ENCODE measurements at regions not wholly inside any gene's neighbourhood (a gene's known extent, or its start where the extent isn't known, plus 50 kb on each side); places are given as distances from the start of the nearest gene placed in this dataset.
A peak's percentile ranks its signal among the peaks of the same experiment; 100 is the strongest.

DNA sequence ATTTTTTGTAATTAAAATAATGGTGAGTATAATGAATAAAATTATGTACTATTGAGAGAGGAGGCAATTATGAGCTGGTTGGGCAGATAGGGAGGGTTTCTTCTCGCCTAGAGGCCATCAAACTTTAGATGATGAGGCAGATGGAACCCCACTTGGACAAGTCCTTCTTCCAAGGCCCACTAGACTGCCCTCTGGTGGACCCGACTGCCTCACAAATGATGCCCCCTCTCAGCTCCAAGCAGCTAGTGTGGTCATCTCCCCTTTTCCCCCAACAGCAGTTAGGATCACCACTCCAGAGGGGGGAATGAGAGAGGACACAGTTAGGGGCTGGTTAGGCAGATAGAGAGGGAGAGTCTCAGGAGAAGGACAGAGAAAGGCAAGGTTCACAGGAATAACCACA lies 348.0 kb upstream of the CDH18 start:
- Histone ChIP-seq H3K27ac (ENCODE audit: low read depth in 1 of 2, low read length in 1 of 2) (no peak overlapping the region), H3K4me3 (no peak overlapping the region), H3K27me3 (ENCODE audit: control insufficient read depth in 3 of 3, insufficient read depth in 3 of 3, low read length in 2 of 3) (no peaks in the 10 kb centered on the region), H3K9ac (ENCODE audit: insufficient read depth in 1 of 2, low read length in 2 of 2) (no peak overlapping the region), H3K4me1 (ENCODE audit: control insufficient read depth in 5 of 5, insufficient read depth in 5 of 5, low read length in 5 of 5) (no peaks in the 10 kb centered on the region), H3K36me3 (ENCODE audit: control insufficient read depth in 4 of 4, insufficient read depth in 4 of 4, low read length in 4 of 4) (no peaks in the 10 kb centered on the region), H3K9me3 (ENCODE audit: control insufficient read depth in 4 of 4, insufficient read depth in 3 of 4, low read length in 3 of 4) (peaks cover 0 to 2% (median 0%) of the 10 kb centered on the region in 4 donors)
- DNase-seq (no peak), ATAC-seq (ENCODE audit: insufficient read depth, low FRiP score) (no peak)
- TF ChIP-seq, protein P1, sequence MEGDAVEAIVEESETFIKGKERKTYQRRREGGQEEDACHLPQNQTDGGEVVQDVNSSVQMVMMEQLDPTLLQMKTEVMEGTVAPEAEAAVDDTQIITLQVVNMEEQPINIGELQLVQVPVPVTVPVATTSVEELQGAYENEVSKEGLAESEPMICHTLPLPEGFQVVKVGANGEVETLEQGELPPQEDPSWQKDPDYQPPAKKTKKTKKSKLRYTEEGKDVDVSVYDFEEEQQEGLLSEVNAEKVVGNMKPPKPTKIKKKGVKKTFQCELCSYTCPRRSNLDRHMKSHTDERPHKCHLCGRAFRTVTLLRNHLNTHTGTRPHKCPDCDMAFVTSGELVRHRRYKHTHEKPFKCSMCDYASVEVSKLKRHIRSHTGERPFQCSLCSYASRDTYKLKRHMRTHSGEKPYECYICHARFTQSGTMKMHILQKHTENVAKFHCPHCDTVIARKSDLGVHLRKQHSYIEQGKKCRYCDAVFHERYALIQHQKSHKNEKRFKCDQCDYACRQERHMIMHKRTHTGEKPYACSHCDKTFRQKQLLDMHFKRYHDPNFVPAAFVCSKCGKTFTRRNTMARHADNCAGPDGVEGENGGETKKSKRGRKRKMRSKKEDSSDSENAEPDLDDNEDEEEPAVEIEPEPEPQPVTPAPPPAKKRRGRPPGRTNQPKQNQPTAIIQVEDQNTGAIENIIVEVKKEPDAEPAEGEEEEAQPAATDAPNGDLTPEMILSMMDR (IDR thresholded peaks at IDR 0.05; ENCODE audit: control extremely low read depth, extremely low read depth): no peak
- 75 to 84% methylated on average over 2 of the region's 2 CpGs for WGBS, 2 donors

- H3K9me3 ChIP-seq (ENCODE audit: control insufficient read depth in 4 of 4, insufficient read depth in 3 of 4, low read length in 3 of 4): peaks cover 0 to 3% (median 0%) of the 10 kb centered on the region in 4 donors
- no peak overlapping the region for H3K9ac ChIP-seq (ENCODE audit: insufficient read depth in 1 of 2, low read length in 2 of 2)
- H3K27ac ChIP-seq (ENCODE audit: low read depth in 1 of 2, low read length in 1 of 2): no peak overlapping the region
- TF ChIP-seq, protein P1 (IDR thresholded peaks at IDR 0.05; ENCODE audit: control extremely low read depth, extremely low read depth): no peak
- H3K4me3 ChIP-seq: no peak overlapping the region
- ATAC-seq (ENCODE audit: insufficient read depth, low FRiP score) (no peak), DNase-seq (no peak)
- no peaks in the 10 kb centered on the region for H3K4me1 ChIP-seq (ENCODE audit: control insufficient read depth in 5 of 5, insufficient read depth in 5 of 5, low read length in 5 of 5)
- H3K27me3 ChIP-seq (ENCODE audit: control insufficient read depth in 3 of 3, insufficient read depth in 3 of 3, low read length in 2 of 3): no peaks in the 10 kb centered on the region
- no peaks in the 10 kb centered on the region for H3K36me3 ChIP-seq (ENCODE audit: control insufficient read depth in 4 of 4, insufficient read depth in 4 of 4, low read length in 4 of 4)
- WGBS, 2 donors: 77 to 83% methylated on average over 1 of the region's 1 CpG
Observed at GRCh38 chr5:20331826-20332225, 343.8 kb upstream of the CDH18 start.

DNA sequence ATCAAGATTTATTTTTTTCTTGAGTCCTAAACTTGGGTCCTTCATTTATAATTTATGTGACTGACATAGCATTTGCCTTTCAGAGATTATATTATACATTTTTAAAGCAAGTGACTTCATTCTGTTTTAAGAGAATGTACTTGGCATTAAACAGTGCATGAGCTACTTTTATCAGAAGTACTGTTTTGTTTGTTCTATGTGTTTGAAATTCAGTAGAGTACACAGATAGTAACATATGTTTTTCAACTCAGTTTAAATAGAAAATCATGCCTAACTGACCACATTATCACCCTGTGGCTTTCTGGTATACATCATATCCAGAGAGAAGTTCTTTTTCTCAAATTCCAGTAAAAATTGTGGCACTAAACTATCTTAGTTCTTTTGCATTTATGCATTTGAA lies 335.3 kb upstream of the CDH18 start:
- no peaks in the 10 kb centered on the region for H3K9me3 ChIP-seq (ENCODE audit: control insufficient read depth in 4 of 4, insufficient read depth in 3 of 4, low read length in 3 of 4)
- H3K4me1 ChIP-seq (ENCODE audit: control insufficient read depth in 5 of 5, insufficient read depth in 5 of 5, low read length in 5 of 5): no peaks in the 10 kb centered on the region
- TF ChIP-seq, protein P1 (IDR thresholded peaks at IDR 0.05; ENCODE audit: control extremely low read depth, extremely low read depth): no peak
- no peak overlapping the region for H3K9ac ChIP-seq (ENCODE audit: insufficient read depth in 1 of 2, low read length in 2 of 2)
- no peak overlapping the region for H3K4me3 ChIP-seq
- no peak overlapping the region for H3K27ac ChIP-seq (ENCODE audit: low read depth in 1 of 2, low read length in 1 of 2)
- ATAC-seq (ENCODE audit: insufficient read depth, low FRiP score) (no peak), DNase-seq (peak in 1 of 3 donors; percentile 6)
- H3K36me3 ChIP-seq (ENCODE audit: control insufficient read depth in 4 of 4, insufficient read depth in 4 of 4, low read length in 4 of 4): no peaks in the 10 kb centered on the region
- H3K27me3 ChIP-seq (ENCODE audit: control insufficient read depth in 3 of 3, insufficient read depth in 3 of 3, low read length in 2 of 3): no peaks in the 10 kb centered on the region

- Histone ChIP-seq H3K4me1 (ENCODE audit: control insufficient read depth in 5 of 5, insufficient read depth in 5 of 5, low read length in 5 of 5) (no peaks in the 10 kb centered on the region), H3K9me3 (ENCODE audit: control insufficient read depth in 4 of 4, insufficient read depth in 3 of 4, low read length in 3 of 4) (peaks cover 0 to 2% (median 0%) of the 10 kb centered on the region in 4 donors), H3K27ac (ENCODE audit: low read depth in 1 of 2, low read length in 1 of 2) (no peak overlapping the region), H3K4me3 (no peak overlapping the region), H3K27me3 (ENCODE audit: control insufficient read depth in 3 of 3, insufficient read depth in 3 of 3, low read length in 2 of 3) (no peaks in the 10 kb centered on the region), H3K9ac (ENCODE audit: insufficient read depth in 1 of 2, low read length in 2 of 2) (no peak overlapping the region), H3K36me3 (ENCODE audit: control insufficient read depth in 4 of 4, insufficient read depth in 4 of 4, low read length in 4 of 4) (no peaks in the 10 kb centered on the region)
- DNase-seq (no peak), ATAC-seq (ENCODE audit: insufficient read depth, low FRiP score) (no peak)
- TF ChIP-seq, protein P1 (IDR thresholded peaks at IDR 0.05; ENCODE audit: control extremely low read depth, extremely low read depth): no peak
Observed at GRCh38 chr5:20307391-20307790, 319.4 kb upstream of the CDH18 start.

Data from lung (tissue), 11 donors.